HL-60 (cell line): ENCODE measurements at regions not wholly inside any gene's neighbourhood (a gene's known extent, or its start where the extent isn't known, plus 50 kb on each side); places are given as distances from the start of the nearest gene placed in this dataset.

Experiments used
- CTCF ChIP-seq: IDR thresholded peaks from one replicate; pipeline ENCODE4 v1.5.1; 2011; ENCODE audit warnings: low read length, control low read depth, inconsistent platforms; ENCODE audit not compliant: insufficient read depth
- GABPA ChIP-seq: IDR thresholded peaks from 2 replicates; pipeline ENCODE4 v1.6.1; 2012; ENCODE audit warnings: low read depth
- POLR2AphosphoS5 ChIP-seq: IDR thresholded peaks from 2 replicates; pipeline ENCODE4 v1.6.1; 2012; ENCODE audit warnings: low read depth
- REST ChIP-seq: IDR thresholded peaks from 2 replicates; pipeline ENCODE4 v1.6.1; 2012; ENCODE audit warnings: low read depth; ENCODE audit not compliant: insufficient replicate concordance
- SPI1 ChIP-seq: IDR thresholded peaks from 2 replicates; pipeline ENCODE4 v1.6.1; 2012; ENCODE audit warnings: low read depth, mild to moderate bottlenecking, borderline replicate concordance

- TF ChIP-seq CTCF (no peak), REST (no peak), POLR2AphosphoS5 (no peak), GABPA (no peak), SPI1 (no peak)
Measured at GRCh38 chr6:99121748-99122147, 174.0 kb upstream of the FBXL4 start.
